ENCODE measurements at regions not wholly inside any gene's neighbourhood (a gene's known extent, or its start where the extent isn't known, plus 50 kb on each side); places are given as distances from the start of the nearest gene placed in this dataset.

DNA sequence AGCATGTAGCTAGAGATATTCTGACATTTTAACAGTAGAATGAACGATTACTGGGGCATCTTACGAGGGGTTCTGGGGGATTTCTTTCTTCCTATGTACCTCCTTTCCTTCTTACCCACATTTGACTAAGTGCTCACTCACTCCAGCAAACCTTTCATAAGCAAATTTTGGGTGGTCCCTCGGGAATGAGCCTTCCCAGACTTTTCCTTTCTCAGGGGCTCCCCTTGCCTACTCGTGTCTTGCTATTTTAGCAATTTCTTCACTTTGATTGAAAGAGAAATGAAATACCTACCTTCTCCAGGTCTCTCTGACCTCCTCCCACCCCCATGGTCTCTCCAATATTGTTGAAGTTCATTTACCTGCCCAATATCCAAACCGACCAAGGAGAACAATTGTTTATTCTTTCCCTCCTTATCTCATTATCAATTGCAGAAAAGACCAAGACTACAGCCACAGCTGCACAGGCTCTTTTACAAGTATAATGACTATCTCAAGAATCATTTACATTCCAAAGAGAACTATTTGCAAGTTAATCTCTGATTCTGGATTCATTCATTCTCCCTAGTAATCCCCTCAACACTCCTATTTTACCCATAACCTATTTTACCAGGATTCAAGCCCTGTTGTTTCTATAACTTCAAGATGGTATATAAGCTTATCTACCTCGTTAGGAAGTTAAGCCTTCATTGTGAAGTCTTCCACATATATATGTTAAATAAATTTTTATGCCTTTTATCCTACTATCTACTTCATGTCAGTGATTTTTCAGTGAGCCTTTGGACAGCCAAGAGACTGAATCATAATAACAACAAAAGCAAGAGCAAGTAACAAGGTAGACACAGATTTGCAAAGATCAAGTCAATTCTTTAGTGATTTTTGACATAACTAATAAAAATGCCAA is 480.6 kb downstream of the IPMK start:
- DNase-seq (ENCODE audit: low spot score), result no peak

DNA sequence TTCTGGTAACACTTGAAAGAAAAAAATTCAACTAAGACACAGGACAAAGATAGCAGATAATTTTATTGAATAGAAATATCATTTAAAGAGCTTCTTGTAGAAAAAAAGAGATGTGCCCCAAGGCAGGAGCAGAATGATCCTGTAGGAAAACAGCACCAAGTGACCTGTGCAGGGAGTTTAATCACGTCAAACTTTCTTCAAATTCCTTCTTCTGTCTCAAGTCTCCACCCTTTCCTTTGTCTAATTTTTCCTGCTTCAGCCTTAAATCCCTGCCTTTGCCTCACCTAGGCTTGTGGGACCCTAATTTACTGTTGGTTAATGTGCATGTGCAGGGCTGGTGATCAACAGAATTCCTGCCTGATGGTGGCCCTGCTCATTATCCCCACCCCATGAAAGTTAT is 481.4 kb downstream of the IPMK start:
- DNase-seq (ENCODE audit: low spot score), result no peak

DNA sequence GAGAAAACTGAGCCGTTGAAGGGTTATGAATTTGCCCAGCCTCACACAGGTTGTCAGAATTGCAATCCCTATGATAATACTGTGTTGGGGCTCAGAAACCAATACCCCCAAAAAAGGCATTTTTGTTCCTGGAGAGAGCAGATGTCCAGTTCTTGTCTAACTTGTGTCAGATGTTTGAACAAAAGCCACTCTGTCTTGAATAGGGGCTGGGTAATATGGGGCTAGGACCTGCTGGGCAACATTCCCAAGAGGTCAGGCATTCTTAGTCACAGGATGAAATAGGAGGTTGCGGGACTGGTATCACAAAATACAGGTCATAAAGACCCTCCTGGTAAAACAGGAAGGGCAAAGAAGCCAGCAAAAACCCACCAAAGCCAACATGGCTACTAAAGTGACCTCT is 482.1 kb downstream of the IPMK start:
- DNase-seq (ENCODE audit: low spot score), result no peak

DNA sequence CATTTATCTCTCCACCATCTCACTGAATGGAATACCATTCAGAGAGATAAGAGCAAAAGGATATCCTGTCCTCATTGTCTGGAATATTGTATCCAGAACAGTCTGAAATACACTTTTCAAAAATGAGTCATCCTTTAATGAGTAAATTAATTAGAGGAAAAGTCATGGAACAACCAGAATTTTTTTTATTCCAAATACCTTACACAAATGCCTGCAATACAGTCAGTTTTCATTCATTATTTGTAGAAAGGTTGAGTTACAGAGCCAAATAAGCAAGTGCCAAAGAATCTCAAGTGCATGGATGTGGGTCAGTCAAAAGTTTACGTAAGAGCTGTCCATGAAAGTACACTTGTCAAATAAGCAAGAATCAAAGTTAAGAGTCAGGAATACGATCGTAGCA is 482.6 kb downstream of the IPMK start:
- no peak for DNase-seq (ENCODE audit: low spot score)

DNA sequence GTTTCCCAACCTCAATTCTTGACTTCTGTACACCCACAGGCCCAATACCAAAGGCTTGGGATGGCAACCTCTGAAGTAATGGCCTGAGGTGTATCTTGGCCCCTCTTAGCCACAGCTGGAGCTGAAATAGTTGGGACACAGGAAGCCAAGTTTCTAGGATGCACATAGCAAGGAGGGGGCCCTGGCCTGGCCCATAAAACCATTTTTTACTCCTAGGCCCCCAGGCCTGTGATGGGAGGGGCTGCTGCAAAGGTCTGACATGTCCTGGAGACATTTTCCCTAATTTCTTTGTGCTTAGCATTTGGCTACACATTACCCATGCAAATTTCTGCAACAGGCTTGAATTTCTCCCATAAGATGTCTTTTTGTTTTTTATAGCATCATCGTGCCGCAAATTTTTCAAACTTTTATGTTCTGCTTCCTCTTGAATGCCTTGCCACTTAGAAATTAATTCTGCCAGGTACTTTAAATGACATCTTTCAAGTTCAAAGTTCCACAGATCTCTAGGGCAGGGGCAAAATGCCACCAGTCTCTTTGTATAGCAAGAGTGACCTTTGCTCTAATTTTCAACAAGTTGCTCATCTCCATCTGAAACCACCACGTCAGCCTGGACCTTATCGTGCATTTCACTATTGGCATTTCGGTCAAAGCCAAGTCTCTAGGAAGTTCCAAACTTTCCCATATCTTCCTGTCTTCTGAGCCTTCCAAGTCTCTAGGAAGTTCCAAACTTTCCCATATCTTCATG is 490.8 kb downstream of the IPMK start:
- no peak for DNase-seq (ENCODE audit: low spot score)

DNA sequence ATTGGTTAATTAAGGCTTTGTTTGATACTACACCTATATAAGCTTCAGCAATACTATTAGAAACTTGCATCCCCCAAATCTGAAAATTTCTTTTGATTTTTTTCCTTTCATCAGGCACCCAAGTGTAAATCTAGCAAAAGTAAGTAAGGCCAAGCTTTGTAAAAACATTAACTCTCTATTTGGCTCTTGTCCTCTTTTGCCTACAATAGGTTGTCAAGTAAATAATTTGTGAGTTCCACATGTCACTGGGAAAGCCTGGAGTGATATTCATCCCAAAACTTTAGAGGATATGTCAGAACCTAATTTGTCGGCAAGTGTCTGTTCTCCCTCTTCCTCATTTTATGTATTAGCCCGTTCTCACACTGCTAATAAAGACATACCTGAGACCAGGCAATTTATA is 492.4 kb downstream of the IPMK start:
- no peak for DNase-seq (ENCODE audit: low spot score)

DNA sequence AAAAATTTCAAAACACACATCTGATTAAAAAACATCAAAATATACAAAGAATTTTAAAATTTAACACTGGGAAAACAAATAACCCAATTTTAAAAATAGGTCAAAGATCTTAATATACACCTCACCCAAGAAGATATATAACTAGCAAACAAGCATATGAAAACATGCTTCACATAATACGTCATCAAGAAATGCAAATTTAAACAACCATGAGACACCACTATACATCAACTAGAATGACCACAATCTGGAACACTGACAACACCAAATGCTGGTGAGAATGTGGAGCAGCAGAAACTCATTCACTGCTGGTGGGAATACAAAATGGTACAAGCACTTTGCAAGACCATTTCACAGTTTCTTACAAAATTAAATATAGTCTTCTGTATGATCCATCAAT is 498.4 kb downstream of the IPMK start:
- no peak for DNase-seq (ENCODE audit: low spot score)

DNA sequence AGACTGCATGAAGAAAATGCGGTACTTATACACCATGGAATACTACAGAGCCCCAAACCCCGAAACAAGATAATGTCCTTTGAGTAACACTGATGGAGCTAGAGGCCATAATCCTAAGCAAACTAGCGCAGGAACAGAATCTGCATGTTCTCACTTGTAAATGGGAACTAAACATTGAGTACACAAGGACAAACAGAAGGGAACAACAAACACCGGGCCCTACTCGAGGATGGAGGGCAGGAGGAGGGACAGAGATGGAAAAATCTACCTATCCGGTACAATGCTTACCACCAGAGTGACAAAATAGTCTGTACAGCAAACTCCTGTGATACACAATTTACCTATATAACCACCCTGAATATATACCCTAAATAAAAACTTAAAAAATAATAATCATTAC is 507.9 kb downstream of the IPMK start:
- no peak for DNase-seq (ENCODE audit: low spot score)

DNA sequence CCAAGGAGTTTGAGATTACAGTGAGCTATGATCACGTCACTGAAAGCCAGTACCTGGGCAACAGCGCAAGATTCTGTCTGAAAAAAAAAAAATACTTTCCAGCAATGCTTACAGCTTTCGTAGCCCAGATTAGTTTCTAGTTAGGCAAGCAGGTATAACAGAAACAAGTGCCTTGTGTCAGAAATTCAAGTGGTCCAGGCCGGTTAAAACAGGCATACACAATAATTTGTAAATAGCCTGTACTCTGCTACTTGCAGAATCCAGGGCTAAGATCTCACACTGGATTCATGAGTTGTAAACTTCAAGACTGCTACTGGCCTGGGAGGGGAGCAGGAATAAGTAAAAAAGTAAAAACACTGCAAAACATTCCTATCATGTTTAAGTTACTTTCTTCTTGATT is 512.9 kb downstream of the IPMK start:
- no peak for DNase-seq (ENCODE audit: low spot score)

DNA sequence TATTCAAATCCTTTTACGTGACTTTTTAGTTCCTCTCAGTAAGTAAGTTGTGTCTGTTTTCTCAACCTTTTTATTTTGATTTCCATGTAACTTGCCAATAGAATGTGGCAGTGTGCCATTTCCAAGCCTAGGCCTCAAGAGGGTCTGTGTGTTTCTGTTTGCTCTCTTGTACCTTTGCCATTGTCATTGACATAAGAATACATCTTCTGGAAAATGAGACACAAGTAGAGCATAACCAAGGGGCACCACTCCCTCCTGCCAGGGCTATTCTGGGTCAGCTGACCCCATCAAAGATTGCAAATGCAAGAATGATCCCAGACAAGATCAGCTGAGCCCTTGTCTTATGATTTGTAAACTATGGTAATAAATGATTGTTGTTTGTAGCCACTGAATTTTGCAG is 524.0 kb downstream of the IPMK start:
- DNase-seq (ENCODE audit: low spot score), result no peak

DNA sequence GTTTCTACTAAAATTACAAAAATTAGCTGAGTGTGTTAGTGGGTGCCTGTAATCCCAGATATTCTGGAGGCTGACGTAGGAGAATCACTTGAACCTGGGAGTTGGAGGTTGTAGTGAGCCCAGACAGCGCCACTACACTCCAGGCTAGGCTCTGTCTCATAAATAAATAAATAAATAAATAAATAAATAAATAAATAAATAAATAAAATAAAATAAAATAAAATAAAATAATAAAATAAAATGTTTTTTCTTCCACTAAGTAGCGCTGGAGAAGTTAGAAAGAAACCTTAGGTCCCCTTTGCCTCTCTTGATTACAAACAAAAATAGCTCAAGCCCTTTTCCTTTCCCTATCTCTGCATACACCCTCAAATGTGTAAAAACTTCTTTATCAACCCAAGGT is 525.9 kb downstream of the IPMK start:
- no peak for DNase-seq (ENCODE audit: low spot score)

DNA sequence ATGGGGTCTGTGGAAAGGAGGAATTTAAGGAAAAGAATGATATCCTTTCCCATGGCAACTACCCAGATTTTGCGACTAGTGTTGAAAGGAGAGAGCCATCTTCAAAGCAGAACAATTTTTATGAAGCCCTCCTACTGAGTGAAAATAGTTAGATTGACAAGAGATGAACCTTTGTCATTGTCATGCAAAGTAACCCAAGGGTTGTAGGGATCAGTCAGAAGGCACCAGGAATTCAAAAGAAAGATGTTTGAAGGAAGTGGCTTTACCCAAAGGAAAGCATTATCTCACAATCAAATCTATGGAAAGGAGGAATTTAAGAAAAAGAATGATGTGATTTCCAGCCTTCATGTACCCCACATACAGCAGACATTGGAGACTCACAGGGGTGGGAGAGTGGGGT is 544.4 kb downstream of the IPMK start:
- no peak for DNase-seq (ENCODE audit: low spot score)

DNA sequence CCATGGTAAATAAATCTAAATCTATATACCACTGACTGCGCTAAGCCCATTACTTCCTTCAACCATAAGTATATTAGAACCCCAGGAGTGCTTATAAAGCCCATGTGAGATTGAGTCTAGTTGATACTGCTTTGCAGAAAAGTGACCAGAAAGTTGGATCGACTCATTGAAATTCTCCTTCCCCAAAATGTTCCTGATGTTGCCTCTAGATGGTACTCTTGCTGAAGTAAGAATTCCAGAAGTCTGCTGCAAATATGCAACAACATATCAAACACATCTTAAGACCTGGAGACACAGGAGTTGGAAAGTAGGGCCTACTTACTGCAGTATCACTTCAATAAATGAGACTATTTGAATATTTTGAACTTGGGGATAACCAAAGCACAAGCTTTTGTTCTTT is 550.8 kb downstream of the IPMK start:
- peak; percentile 4 for DNase-seq (ENCODE audit: low spot score)

DNA sequence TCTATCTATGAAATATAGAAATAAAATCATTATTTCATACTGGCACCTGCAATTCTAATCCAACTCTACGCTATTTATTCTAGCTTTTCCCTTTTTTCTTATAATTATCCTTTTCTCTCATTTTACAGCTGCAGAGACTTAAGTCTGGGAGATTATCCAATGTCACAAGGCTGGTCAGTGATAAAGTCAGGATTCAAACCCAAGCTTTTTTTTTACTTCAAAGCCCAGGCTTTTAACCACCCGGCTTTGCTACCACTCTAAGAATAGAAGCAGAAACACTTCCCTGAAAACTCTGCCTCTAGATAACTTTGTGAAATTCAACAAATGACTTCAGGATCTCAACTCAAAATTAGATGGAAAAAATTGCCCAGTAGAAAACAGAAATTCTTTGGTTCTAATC is 552.5 kb downstream of the IPMK start:
- DNase-seq (ENCODE audit: low spot score), result no peak

DNA sequence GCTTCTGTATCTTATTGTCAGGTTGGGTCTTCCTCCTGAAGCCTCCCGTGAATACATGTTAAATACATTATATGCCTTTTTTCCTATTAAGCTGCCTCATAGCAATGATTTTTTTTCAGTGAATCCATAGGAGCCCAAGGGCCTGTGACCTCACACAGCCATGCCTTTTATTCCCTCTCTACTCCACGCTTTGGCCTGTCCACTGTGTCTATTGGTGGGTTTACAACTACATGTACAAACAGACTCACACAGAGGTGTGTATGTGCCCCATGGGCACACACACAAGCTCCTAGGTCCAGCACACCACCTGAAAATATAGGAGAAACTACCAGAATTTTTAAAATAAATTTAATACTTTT is 560.4 kb downstream of the IPMK start:
- DNase-seq (ENCODE audit: low spot score), result no peak

DNA sequence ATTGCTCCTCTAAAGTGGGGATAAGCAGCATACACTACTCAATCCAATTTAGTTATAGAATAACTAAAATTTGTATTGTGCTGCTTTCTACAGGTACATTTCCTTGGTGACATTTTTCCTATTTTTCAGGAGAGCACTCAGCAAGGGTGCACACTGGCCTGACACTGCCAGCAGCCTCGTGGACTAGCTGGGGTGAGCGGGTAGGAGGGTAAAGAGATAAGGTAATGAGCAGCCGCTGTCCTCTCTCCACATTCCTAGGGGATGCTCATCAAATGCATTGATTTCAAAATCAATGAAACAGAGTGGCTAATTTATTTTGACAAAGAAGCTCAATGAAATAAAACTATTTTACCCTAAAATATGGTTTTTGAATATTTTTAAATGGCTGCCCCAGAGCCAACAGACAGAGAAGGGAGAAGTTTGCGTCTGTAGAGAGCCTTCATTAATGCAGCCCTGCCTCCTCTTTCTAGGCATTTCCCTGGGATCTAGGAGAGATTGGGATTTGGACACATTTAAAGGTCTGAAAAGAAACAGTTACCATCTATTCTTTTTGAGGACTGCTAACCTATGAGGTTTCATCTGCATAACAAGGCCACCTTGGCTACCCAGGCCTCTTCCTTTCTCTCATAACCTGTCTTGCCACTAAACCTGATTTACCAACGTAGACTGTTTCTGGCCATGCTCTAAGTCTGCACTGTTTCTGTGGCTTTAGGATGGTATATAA is 561.0 kb downstream of the IPMK start:
- DNase-seq (ENCODE audit: low spot score), result no peak

DNA sequence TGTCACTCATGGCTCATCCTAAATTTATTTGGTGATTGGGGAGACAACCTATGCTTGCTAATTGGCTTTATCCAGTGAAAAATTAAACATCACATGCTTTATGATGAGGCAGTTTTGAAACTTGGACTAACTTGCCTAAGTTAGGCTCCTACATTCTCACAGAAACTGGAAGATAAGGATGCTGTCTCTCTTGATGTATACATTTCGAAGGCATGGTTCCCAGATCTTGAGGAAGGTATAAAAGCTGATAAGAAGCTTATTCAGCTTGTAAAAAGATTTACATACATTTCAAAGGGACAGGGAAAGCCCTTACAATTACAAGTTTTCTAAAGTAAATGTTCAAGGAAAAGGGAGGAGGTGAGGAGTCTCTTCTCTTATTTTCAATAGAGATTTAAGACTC is 561.7 kb downstream of the IPMK start:
- DNase-seq (ENCODE audit: low spot score), result no peak

DNA sequence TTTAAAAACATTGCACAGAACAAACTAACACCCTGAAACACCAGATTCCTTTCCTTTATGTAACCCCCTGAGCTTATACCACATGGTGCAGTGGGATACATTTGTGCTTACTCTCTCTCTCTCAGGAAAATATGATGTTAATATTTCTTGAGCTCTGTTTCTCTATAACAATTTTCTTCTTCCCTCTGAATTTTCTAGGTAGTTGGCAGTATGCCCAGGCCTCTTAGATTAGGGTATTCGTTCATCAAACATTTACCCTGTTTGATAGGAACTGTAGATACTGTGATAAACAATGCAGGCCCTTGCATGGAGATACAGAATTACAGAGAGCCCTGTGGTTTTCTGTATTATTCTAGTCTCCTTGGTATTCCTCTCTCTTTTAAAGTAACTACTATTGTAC is 567.8 kb downstream of the IPMK start:
- DNase-seq (ENCODE audit: low spot score), result no peak

DNA sequence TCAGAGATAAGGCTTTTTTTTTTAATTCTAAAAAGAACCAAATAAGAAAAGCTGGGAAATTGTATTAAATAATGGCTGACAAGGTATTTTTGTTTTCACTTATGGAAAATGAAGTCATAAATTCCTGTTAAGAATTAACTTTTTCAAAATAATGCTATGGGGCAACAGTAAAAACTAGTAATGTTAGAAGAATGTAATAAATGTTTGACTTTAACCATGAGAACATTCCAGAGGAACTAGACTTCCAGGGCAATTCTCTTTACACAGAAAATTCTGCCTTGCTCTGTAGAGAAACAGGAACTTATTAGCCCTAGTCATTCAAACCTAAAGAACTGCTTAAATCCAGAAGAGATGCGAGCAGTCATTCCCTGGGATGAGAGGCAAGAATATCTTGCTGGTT is 571.1 kb downstream of the IPMK start:
- DNase-seq (ENCODE audit: low spot score), result peak; percentile 18

DNA sequence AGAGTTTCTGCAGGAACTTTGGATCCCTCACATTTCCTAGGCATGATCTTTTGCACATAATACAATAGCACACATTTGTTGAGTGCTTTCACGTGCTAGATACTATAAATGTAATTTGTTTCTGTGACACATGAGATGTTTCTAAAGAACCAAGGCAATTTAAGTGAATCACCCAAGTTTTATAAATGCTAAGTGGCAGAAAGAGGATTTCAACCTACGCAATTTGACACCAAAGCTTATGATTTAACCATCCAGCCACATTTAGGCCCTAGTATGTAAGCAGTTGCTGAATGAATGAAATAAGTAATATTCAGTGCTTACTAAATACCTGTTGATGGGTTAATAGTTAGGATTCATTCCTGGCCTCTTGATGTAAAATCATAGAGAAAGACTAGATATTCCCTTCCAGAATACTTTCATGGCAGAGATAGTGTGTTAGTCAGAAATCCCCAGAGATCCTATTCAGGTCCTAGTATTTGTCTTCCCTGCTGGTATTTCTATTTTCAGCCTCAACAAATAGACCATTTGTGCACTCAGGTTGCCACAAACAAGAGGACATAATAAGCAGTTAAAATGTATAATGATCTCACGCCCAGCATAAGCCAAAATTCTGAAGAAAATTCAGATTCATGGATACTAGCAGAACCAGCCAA is 572.6 kb downstream of the IPMK start:
- no peak for DNase-seq (ENCODE audit: low spot score)

DNA sequence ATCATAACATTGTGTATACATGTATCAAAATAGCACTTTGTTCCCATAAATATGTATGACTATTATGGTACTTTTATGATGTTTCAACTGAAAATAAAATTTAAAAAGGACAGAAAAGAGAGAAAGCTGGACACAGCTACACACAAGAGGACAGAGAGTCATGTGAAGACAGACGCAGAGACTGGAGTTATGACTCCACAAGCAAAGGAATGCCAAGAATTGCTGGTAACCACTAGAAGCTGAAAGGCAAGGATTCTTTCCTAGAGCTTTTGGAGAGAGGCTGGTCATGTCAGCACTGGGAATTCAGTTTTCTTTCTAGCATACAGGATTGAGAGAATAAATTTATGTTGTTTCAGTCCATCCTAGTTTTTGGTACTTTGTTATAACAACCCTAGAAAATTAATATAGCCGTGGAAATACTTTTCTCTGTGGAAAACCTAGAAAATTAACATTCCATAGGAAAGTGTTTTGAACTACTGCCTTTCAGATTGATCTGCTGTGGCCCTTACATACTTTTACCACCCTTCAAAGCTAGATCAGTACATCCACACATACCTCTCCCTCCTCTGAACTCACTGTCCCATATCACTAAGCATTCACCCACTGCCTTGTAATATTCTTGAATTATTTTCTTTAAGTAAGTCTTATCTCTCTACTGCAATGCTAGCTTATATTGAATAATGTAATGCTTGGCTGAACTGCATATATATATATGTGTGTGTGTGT is 575.3 kb downstream of the IPMK start:
- peak; percentile 32 for DNase-seq (ENCODE audit: low spot score)
